ENCODE measurements at regions not wholly inside any gene's neighbourhood (a gene's known extent, or its start where the extent isn't known, plus 50 kb on each side); places are given as distances from the start of the nearest gene placed in this dataset.

- no peak for TF ChIP-seq POU6F1 (CRISPR knock-in tag; IDR thresholded peaks at IDR 0.05; ENCODE audit: borderline replicate concordance, low read depth)
- no peak for TF ChIP-seq CSRNP3 (CRISPR knock-in tag; IDR thresholded peaks at IDR 0.05)
- TF ChIP-seq ISL1 (CRISPR knock-in tag; IDR thresholded peaks at IDR 0.05) = no peak
- no peak for TF ChIP-seq ARNTL (CRISPR knock-in tag; IDR thresholded peaks at IDR 0.05; ENCODE audit: borderline replicate concordance, low read depth)
- no peak for TF ChIP-seq CSDC2 (CRISPR knock-in tag; IDR thresholded peaks at IDR 0.05)
Observed at GRCh38 chr18:2083691-2084090, 487.6 kb downstream of the METTL4 start (continued).

GRCh38 chr18:2086439-2086838, 484.9 kb downstream of the METTL4 start:
- TF ChIP-seq TCF4 (CRISPR knock-in tag; IDR thresholded peaks at IDR 0.05; ENCODE audit: borderline replicate concordance) (no peak), OSR1 (CRISPR knock-in tag; IDR thresholded peaks at IDR 0.05) (no peak), RARB (CRISPR knock-in tag; IDR thresholded peaks at IDR 0.05) (no peak), TSHZ2 (CRISPR knock-in tag; IDR thresholded peaks at IDR 0.05) (no peak), BACH2 (CRISPR knock-in tag; IDR thresholded peaks at IDR 0.05; ENCODE audit: borderline replicate concordance) (no peak), ZFP30 (CRISPR knock-in tag; IDR thresholded peaks at IDR 0.05) (no peak), ISL1 (CRISPR knock-in tag; IDR thresholded peaks at IDR 0.05) (no peak), ZNF70 (CRISPR knock-in tag; IDR thresholded peaks at IDR 0.05) (no peak), ZNF565 (CRISPR knock-in tag; conservative IDR thresholded peaks at IDR 0.05; ENCODE audit: low read depth) (no peak), CSRNP3 (CRISPR knock-in tag; IDR thresholded peaks at IDR 0.05) (no peak)
- ATAC-seq = no peak

GRCh38 chr18:2087877-2088673, 483.2 kb downstream of the METTL4 start:
- no peak for ATAC-seq
- TF ChIP-seq ZFP3 (CRISPR knock-in tag; IDR thresholded peaks at IDR 0.05) (no peak), PATZ1 (CRISPR knock-in tag; IDR thresholded peaks at IDR 0.05; ENCODE audit: borderline replicate concordance) (no peak), GLIS3 (CRISPR knock-in tag; IDR thresholded peaks at IDR 0.05) (no peak), ESRRG (CRISPR knock-in tag; IDR thresholded peaks at IDR 0.05) (no peak), CSDC2 (CRISPR knock-in tag; IDR thresholded peaks at IDR 0.05) (no peak), ZNF565 (CRISPR knock-in tag; conservative IDR thresholded peaks at IDR 0.05; ENCODE audit: low read depth) (no peak), ZNF70 (CRISPR knock-in tag; IDR thresholded peaks at IDR 0.05) (no peak), RARB (CRISPR knock-in tag; IDR thresholded peaks at IDR 0.05) (no peak), ZNF8 (CRISPR knock-in tag; IDR thresholded peaks at IDR 0.05) (no peak), ZFP30 (CRISPR knock-in tag; IDR thresholded peaks at IDR 0.05) (no peak), TOX (CRISPR knock-in tag; IDR thresholded peaks at IDR 0.05; ENCODE audit: borderline replicate concordance) (no peak)

Measured in SK-N-SH treated with all-trans-retinoic acid at 6 μM for 48 hours (cell line).